Muscle of back (tissue), 3 donors: ENCODE measurements at regions not wholly inside any gene's neighbourhood (a gene's known extent, or its start where the extent isn't known, plus 50 kb on each side); places are given as distances from the start of the nearest gene placed in this dataset.
"Not testable (repeated sequence)": the region's sequence is repeated elsewhere in the genome, so short reads cannot be mapped to it uniquely, and the experiment has no call there.

Source experiments
- DNase-seq, 3 donors: peaks; one replicate each; pipeline versions ENCODE4 v3.0.0 to v3.0.0-alpha.2; 2013

- DNase-seq = no peak
Observed at GRCh38 chr13:106096661-106097092, 438.8 kb downstream of the EFNB2 start.

- DNase-seq = no peak
Observed at GRCh38 chr13:106095919-106096318, 439.5 kb downstream of the EFNB2 start.

- DNase-seq = no peak
Observed at GRCh38 chr13:106095406-106095805, 440.1 kb downstream of the EFNB2 start.

GRCh38 chr13:106090001-106090400, 445.5 kb downstream of the EFNB2 start:
- no peak for DNase-seq

GRCh38 chr13:106089261-106089980, 446.0 kb downstream of the EFNB2 start:
- DNase-seq = no peak

GRCh38 chr13:106088085-106088484, 447.4 kb downstream of the EFNB2 start:
- DNase-seq = no peak

- DNase-seq = no peak
Observed at GRCh38 chr13:106087201-106087600, 448.3 kb downstream of the EFNB2 start.

- DNase-seq = no peak
Observed at GRCh38 chr13:106083620-106084350, 451.7 kb downstream of the EFNB2 start.

- not testable (repeated sequence) for DNase-seq
Observed at GRCh38 chr13:106081221-106081620, 454.2 kb downstream of the EFNB2 start.

- DNase-seq = no peak
Observed at GRCh38 chr13:106078191-106078590, 457.3 kb downstream of the EFNB2 start.

- DNase-seq = no peak
Observed at GRCh38 chr13:106077017-106077416, 458.4 kb downstream of the EFNB2 start.

- DNase-seq = no peak
Observed at GRCh38 chr13:106072014-106072413, 463.4 kb downstream of the EFNB2 start.

- peak in 1 of 3 donors; percentile 68 for DNase-seq
Observed at GRCh38 chr13:106063591-106064313, 471.7 kb downstream of the EFNB2 start.

GRCh38 chr13:106061781-106062180, 473.7 kb downstream of the EFNB2 start:
- no peak for DNase-seq

- DNase-seq = no peak
Observed at GRCh38 chr13:106056851-106057250, 478.6 kb downstream of the EFNB2 start.

GRCh38 chr13:106052200-106052767, 483.2 kb downstream of the EFNB2 start:
- DNase-seq = peak in 1 of 3 donors; percentile 22

GRCh38 chr13:106049171-106049570, 486.3 kb downstream of the EFNB2 start:
- no peak for DNase-seq

GRCh38 chr13:106048386-106048785, 487.1 kb downstream of the EFNB2 start:
- DNase-seq = no peak

- DNase-seq = no peak
Observed at GRCh38 chr13:106047859-106048258, 487.6 kb downstream of the EFNB2 start.

- DNase-seq = no peak
Observed at GRCh38 chr13:106042996-106043581, 492.4 kb downstream of the EFNB2 start.

GRCh38 chr13:106041445-106041844, 494.0 kb downstream of the EFNB2 start:
- no peak for DNase-seq

GRCh38 chr13:106038752-106039151, 496.7 kb downstream of the EFNB2 start:
- DNase-seq = peak in 1 of 3 donors; percentile 77
